KOPT-K1 (cell line): ENCODE measurements at regions not wholly inside any gene's neighbourhood (a gene's known extent, or its start where the extent isn't known, plus 50 kb on each side); places are given as distances from the start of the nearest gene placed in this dataset.

Experiments used
- H3K27ac ChIP-seq: fragments of 200-600 bp; sonication (generic); 2 replicates; pipeline ENCODE4 v1.5.1; 2016; ENCODE audit warnings: antibody characterized with exemption, mild to moderate bottlenecking, low read depth, low read length; ENCODE audit not compliant: poor library complexity, severe bottlenecking
- H3K36me3 ChIP-seq: fragments of 200-600 bp; sonication (generic); 2 replicates; pipeline ENCODE4 v1.5.1; 2017; ENCODE audit warnings: antibody characterized with exemption, mild to moderate bottlenecking, low read length, moderate library complexity; ENCODE audit not compliant: insufficient read depth
- H3K9me3 ChIP-seq: fragments of 200-600 bp; sonication (generic); 2 replicates; pipeline ENCODE4 v1.5.1; 2017; ENCODE audit warnings: antibody characterized with exemption, low read length, mild to moderate bottlenecking; ENCODE audit not compliant: insufficient read depth, poor library complexity, severe bottlenecking

DNA sequence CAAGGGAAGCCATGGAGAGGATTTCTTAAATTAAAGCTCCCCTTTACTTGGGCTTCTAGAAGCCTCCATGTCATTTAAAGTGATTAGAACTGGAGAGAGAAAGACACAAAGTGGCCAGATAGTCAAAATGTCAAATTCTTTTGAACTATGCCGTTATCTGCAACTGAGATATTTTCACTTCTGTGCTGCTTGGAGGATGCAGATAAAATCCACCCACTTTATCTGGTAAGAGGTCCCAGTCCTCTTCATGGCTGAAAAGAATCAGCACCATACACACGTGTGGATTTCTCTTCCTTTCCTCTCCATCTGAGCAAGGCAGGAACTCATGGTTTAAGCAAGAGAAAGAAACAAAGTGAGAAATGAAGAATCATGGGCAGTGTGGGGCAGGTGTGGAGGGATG, 276.9 kb upstream of the RUNX1 start:
- no peak overlapping the region for H3K27ac ChIP-seq
- no peaks in the 10 kb centered on the region for H3K36me3 ChIP-seq
- no peaks in the 10 kb centered on the region for H3K9me3 ChIP-seq

GRCh38 chr21:35324372-35325220, 275.5 kb upstream of the RUNX1 start:
- H3K9me3 ChIP-seq, result no peaks in the 10 kb centered on the region
- H3K36me3 ChIP-seq, result no peaks in the 10 kb centered on the region
- no peak overlapping the region for H3K27ac ChIP-seq

- Histone ChIP-seq H3K36me3 (no peaks in the 10 kb centered on the region), H3K27ac (no peak overlapping the region), H3K9me3 (no peaks in the 10 kb centered on the region)
Observed at GRCh38 chr21:35323947-35324346, 274.8 kb upstream of the RUNX1 start.

DNA sequence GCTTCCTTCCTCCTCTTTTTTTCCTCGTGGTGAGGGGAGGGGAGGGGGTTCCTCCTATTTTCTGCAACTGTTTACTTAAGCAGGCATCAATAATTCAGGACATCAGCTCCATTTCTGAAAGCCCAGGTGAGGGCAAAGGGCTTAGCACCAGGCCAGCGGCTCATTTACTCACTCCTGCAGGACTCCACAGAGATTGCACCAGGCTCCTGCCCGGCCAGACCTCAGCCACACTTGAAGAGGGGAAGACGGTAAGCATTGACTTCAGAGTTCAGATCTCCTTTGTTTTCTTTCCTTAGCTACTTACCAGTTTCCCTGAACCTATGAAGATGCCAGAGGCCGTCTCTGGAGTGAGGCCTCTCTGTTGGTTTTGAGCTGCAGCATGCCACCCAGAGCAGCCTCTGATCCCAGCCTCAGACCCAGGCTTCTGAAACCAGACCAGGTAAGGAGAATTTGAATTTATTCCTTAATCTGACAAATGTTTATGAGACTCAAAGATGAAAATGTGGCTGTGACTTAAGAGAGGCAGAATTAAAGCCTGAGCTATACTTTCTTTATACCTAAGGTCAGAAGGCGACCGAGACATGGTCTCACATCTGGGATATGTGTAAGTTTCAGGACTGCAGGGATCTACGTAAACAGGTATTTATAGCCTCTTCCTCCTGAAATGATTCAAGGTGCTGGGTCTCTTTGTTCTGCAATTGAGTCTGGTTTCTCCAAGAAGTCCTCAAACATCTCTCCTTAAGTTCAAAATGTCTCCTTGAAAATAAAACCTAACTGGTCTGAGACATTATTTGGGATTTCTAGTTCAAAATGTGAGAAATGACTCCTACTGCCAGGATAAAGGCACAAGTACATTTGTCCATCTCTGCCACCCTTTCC, 272.5 kb upstream of the RUNX1 start:
- Histone ChIP-seq H3K27ac (no peak overlapping the region), H3K9me3 (no peaks in the 10 kb centered on the region), H3K36me3 (no peaks in the 10 kb centered on the region)

- no peak overlapping the region for H3K27ac ChIP-seq
- no peaks in the 10 kb centered on the region for H3K36me3 ChIP-seq
- no peaks in the 10 kb centered on the region for H3K9me3 ChIP-seq
Observed at GRCh38 chr21:35319684-35320283, 270.7 kb upstream of the RUNX1 start.

DNA sequence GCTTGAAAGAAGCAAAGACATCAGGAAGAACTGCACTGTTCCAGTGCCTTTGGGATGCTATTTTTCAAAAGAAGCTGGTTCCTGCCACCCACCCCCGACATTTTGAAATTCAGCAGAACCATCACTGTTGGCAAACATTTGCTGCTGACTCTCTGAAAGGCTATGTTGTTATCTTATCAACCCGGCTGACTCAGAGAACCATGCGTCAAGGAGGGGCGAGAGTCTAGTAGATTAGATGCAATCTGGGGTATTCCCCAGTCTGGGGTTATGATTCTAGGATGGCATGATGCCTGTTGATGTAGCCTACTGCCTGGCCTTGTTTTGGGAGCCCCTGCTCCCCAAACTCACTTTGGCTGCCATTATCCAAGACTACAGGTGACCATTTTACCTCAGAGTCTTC, 267.8 kb upstream of the RUNX1 start:
- Histone ChIP-seq H3K27ac (no peak overlapping the region), H3K36me3 (no peaks in the 10 kb centered on the region), H3K9me3 (no peaks in the 10 kb centered on the region)

- H3K27ac ChIP-seq, result no peak overlapping the region
- H3K9me3 ChIP-seq, result no peaks in the 10 kb centered on the region
- H3K36me3 ChIP-seq, result no peaks in the 10 kb centered on the region
Observed at GRCh38 chr21:35316456-35316855, 267.4 kb upstream of the RUNX1 start.

DNA sequence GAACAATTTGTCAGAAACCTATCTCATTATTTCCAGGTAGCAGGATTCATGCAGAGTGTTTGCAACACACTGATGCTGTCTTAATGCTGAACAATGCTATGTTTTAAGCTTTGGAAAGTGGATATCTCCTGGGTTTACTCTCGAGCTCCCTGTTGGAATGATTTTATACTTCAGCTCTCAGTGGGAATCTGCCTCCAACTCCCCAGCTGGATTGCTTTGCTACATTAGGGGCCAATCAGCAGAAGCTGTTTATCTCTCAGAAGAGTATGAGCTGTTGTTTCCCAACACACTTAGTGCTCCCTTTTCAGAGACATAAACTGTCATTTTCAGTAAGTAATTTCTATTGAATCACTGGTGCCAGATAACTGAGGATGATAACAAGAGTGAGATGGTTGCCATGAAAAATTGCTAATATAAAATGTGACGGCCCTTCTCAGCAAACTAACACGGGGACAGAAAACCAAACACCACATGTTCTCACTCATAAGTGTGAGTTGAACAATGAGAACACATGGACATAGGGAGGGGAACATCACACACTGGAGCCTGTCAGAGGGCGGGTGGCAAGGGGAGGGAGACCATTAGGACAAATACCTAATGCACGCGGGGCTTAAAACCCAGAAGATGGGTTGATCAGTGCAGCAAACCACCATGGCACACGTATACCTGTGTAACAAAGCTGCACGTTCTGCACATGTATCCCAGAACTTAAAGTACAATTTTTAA, 265.9 kb upstream of the RUNX1 start:
- H3K9me3 ChIP-seq, result no peaks in the 10 kb centered on the region
- H3K27ac ChIP-seq, result no peak overlapping the region
- no peaks in the 10 kb centered on the region for H3K36me3 ChIP-seq

GRCh38 chr21:35311985-35312384, 262.9 kb upstream of the RUNX1 start:
- Histone ChIP-seq H3K36me3 (no peaks in the 10 kb centered on the region), H3K27ac (no peak overlapping the region), H3K9me3 (no peaks in the 10 kb centered on the region)

- no peaks in the 10 kb centered on the region for H3K9me3 ChIP-seq
- H3K36me3 ChIP-seq, result no peaks in the 10 kb centered on the region
- H3K27ac ChIP-seq, result no peak overlapping the region
Observed at GRCh38 chr21:35309316-35309715, 260.2 kb upstream of the RUNX1 start.

GRCh38 chr21:35303085-35303484, 254.0 kb upstream of the RUNX1 start:
- Histone ChIP-seq H3K9me3 (no peaks in the 10 kb centered on the region), H3K27ac (no peak overlapping the region), H3K36me3 (no peaks in the 10 kb centered on the region)

DNA sequence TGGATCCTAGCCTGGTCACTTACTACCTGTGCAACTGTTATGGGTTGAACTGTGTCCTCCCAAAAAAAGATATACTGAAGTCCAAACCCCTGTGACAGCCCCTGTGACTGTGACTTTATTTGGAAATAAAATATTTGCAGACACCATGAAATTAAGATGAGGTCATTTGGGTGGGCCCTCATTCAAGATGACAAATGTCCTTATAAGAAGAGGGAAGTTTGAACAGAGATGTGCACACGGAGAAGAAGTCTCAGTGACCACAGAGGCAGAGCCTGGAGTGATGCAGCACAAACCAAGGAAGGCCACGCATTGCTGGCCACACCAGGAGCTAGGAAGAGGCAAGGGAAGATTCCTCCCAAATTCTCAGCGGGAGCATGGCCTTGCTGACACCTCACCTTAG, 249.7 kb upstream of the RUNX1 start:
- H3K36me3 ChIP-seq, result no peaks in the 10 kb centered on the region
- H3K27ac ChIP-seq, result no peak overlapping the region
- no peaks in the 10 kb centered on the region for H3K9me3 ChIP-seq

- Histone ChIP-seq H3K27ac (no peak overlapping the region), H3K9me3 (no peaks in the 10 kb centered on the region), H3K36me3 (no peaks in the 10 kb centered on the region)
Observed at GRCh38 chr21:35297665-35298064, 248.6 kb upstream of the RUNX1 start.

DNA sequence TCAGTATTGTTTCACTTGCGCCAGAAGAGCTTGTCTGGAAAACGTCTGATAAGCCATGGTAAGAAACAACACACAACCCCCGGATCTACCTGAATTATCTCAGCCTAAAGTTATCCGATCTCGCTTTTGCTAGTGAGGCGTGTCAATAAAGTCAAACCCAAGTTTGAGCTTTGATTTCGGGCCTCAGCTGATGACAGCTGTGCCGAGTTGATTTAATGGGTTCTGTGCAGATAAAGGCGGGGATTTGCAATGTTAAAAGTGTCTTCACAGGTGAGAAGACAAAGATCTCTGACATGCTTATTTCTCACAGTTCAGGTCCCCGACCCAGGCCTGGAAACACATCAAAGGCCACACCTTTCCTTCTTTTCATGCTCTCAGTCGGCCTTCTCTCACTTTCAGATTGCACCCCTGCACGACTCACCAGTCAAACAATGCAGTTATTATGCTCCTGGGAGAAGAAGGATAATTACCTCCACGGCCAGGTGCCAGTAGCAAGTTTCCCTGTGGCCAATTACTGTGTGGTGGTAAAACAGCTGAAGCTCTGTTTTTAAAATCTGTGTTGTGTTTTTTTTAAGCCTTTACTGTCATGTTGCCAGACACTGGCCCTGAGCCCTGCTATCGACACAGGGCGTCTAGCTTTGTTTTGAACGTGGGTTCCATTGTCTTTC, 245.3 kb upstream of the RUNX1 start:
- H3K9me3 ChIP-seq, result no peaks in the 10 kb centered on the region
- no peaks in the 10 kb centered on the region for H3K36me3 ChIP-seq
- no peak overlapping the region for H3K27ac ChIP-seq
